ENCODE measurements at regions not wholly inside any gene's neighbourhood (a gene's known extent, or its start where the extent isn't known, plus 50 kb on each side); places are given as distances from the start of the nearest gene placed in this dataset.

GRCh38 chr9:87198716-87199115 lies 251.4 kb upstream of the GAS1 start:
- Histone ChIP-seq H3K4me3 (replicated peaks; ENCODE audit: insufficient read depth, low read length) (no peak overlapping the region), H3K27ac (replicated peaks) (no peak overlapping the region), H3K27me3 (ENCODE audit: insufficient read depth, poor library complexity, severe bottlenecking) (peaks cover 11% of the 10 kb centered on the region)
- TF ChIP-seq POLR2AphosphoS5 (IDR thresholded peaks at IDR 0.05; ENCODE audit: low read depth) (no peak), CTCF (IDR thresholded peaks at IDR 0.05; ENCODE audit: insufficient read depth, low read length) (no peak), GABPA (IDR thresholded peaks at IDR 0.05; ENCODE audit: low read depth) (no peak)
- DNase-seq (ENCODE audit: low read depth in 1 of 2, low spot score in 1 of 2): no peak

GRCh38 chr9:87199278-87199677 lies 252.0 kb upstream of the GAS1 start:
- TF ChIP-seq SPI1 (IDR thresholded peaks at IDR 0.05; ENCODE audit: borderline replicate concordance, low read depth) (no peak), REST (IDR thresholded peaks at IDR 0.05; ENCODE audit: insufficient replicate concordance, low read depth) (no peak)
- H3K27me3 ChIP-seq (ENCODE audit: insufficient read depth, poor library complexity, severe bottlenecking): peaks cover 11% of the 10 kb centered on the region
- H3K27ac ChIP-seq (replicated peaks): no peak overlapping the region
- DNase-seq (ENCODE audit: low read depth in 1 of 2, low spot score in 1 of 2): no peak
- H3K4me3 ChIP-seq (replicated peaks; ENCODE audit: insufficient read depth, low read length): no peak overlapping the region

- peaks cover 11% of the 10 kb centered on the region for H3K27me3 ChIP-seq (ENCODE audit: insufficient read depth, poor library complexity, severe bottlenecking)
- no peak overlapping the region for H3K27ac ChIP-seq (replicated peaks)
- no peak for DNase-seq (ENCODE audit: low read depth in 1 of 2, low spot score in 1 of 2)
- TF ChIP-seq GABPA (IDR thresholded peaks at IDR 0.05; ENCODE audit: low read depth): no peak
- TF ChIP-seq POLR2AphosphoS5 (IDR thresholded peaks at IDR 0.05; ENCODE audit: low read depth): no peak
- no peak for TF ChIP-seq CTCF (IDR thresholded peaks at IDR 0.05; ENCODE audit: insufficient read depth, low read length)
- TF ChIP-seq SPI1 (IDR thresholded peaks at IDR 0.05; ENCODE audit: borderline replicate concordance, low read depth): no peak
- no peak for TF ChIP-seq REST (IDR thresholded peaks at IDR 0.05; ENCODE audit: insufficient replicate concordance, low read depth)
- no peak overlapping the region for H3K4me3 ChIP-seq (replicated peaks; ENCODE audit: insufficient read depth, low read length)
Measured at GRCh38 chr9:87199782-87200181, 252.5 kb upstream of the GAS1 start.

GRCh38 chr9:87201351-87201751 lies 254.0 kb upstream of the GAS1 start:
- no peak overlapping the region for H3K27ac ChIP-seq (replicated peaks)
- TF ChIP-seq CTCF (IDR thresholded peaks at IDR 0.05; ENCODE audit: insufficient read depth, low read length) (no peak), GABPA (IDR thresholded peaks at IDR 0.05; ENCODE audit: low read depth) (no peak), REST (IDR thresholded peaks at IDR 0.05; ENCODE audit: insufficient replicate concordance, low read depth) (no peak), POLR2AphosphoS5 (IDR thresholded peaks at IDR 0.05; ENCODE audit: low read depth) (no peak), SPI1 (IDR thresholded peaks at IDR 0.05; ENCODE audit: borderline replicate concordance, low read depth) (no peak)
- no peak overlapping the region for H3K4me3 ChIP-seq (replicated peaks; ENCODE audit: insufficient read depth, low read length)
- no peak for DNase-seq (ENCODE audit: low read depth in 1 of 2, low spot score in 1 of 2)
- H3K27me3 ChIP-seq (ENCODE audit: insufficient read depth, poor library complexity, severe bottlenecking): peaks cover 6% of the 10 kb centered on the region
